ENCODE measurements at regions not wholly inside any gene's neighbourhood (a gene's known extent, or its start where the extent isn't known, plus 50 kb on each side); places are given as distances from the start of the nearest gene placed in this dataset.

- WGBS, 2 donors: 8 to 12% methylated on average over 12 of the region's 12 CpGs
- Histone ChIP-seq H3K36me3 (replicated peaks in 1 of 2; ENCODE audit: insufficient read depth in 1 of 2, low read depth in 2 of 2) (no peaks in the 10 kb centered on the region), H3K9me3 (no peaks in the 10 kb centered on the region), H3K27me3 (peaks cover 0 to 6% of the 10 kb centered on the region in 2 donors), H3K27ac (peak overlapping the region; percentile 50 to 71 (median 61)), H3K4me1 (peaks cover 56% of the 10 kb centered on the region), H3K4me3 (no peak overlapping the region)
- ATAC-seq (peak; percentile 68), DNase-seq (peak; percentile 45 to 51 (median 47))
- no peak for TF ChIP-seq POLR2A (IDR thresholded peaks at IDR 0.05)
- TF ChIP-seq, protein P1, sequence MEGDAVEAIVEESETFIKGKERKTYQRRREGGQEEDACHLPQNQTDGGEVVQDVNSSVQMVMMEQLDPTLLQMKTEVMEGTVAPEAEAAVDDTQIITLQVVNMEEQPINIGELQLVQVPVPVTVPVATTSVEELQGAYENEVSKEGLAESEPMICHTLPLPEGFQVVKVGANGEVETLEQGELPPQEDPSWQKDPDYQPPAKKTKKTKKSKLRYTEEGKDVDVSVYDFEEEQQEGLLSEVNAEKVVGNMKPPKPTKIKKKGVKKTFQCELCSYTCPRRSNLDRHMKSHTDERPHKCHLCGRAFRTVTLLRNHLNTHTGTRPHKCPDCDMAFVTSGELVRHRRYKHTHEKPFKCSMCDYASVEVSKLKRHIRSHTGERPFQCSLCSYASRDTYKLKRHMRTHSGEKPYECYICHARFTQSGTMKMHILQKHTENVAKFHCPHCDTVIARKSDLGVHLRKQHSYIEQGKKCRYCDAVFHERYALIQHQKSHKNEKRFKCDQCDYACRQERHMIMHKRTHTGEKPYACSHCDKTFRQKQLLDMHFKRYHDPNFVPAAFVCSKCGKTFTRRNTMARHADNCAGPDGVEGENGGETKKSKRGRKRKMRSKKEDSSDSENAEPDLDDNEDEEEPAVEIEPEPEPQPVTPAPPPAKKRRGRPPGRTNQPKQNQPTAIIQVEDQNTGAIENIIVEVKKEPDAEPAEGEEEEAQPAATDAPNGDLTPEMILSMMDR (IDR thresholded peaks at IDR 0.05): no peak
- intact Hi-C loops (cut with DNase I): no loop called here
Measured at GRCh38 chr18:22470248-22471235, 52.8 kb upstream of the CTAGE1 start.

- no peaks in the 10 kb centered on the region for H3K36me3 ChIP-seq (replicated peaks in 1 of 2; ENCODE audit: insufficient read depth in 1 of 2, low read depth in 2 of 2)
- ATAC-seq (peak; percentile 59), DNase-seq (peak; percentile 36 to 63 (median 52))
- no peak for TF ChIP-seq POLR2A (IDR thresholded peaks at IDR 0.05)
- TF ChIP-seq, protein P1 (IDR thresholded peaks at IDR 0.05): no peak
- no peak overlapping the region for H3K4me3 ChIP-seq
- 14 to 18% methylated on average over 8 of the region's 8 CpGs for WGBS, 2 donors
- H3K4me1 ChIP-seq: peaks cover 46% of the 10 kb centered on the region
- intact Hi-C loops (cut with DNase I): no loop called here
- no peaks in the 10 kb centered on the region for H3K9me3 ChIP-seq
- peaks cover 0 to 6% of the 10 kb centered on the region in 2 donors for H3K27me3 ChIP-seq
- H3K27ac ChIP-seq: peak overlapping the region in 3 of 4 donors; percentile 59 to 71 (median 63)
Measured at GRCh38 chr18:22471546-22472131, 53.9 kb upstream of the CTAGE1 start.

GRCh38 chr18:22473366-22473765 lies 55.7 kb upstream of the CTAGE1 start:
- no peak for ATAC-seq
- H3K36me3 ChIP-seq (replicated peaks in 1 of 2; ENCODE audit: insufficient read depth in 1 of 2, low read depth in 2 of 2): no peaks in the 10 kb centered on the region
- no peak for DNase-seq
- H3K27me3 ChIP-seq: peaks cover 0 to 6% of the 10 kb centered on the region in 2 donors
- TF ChIP-seq, protein P1 (IDR thresholded peaks at IDR 0.05): no peak
- TF ChIP-seq POLR2A (IDR thresholded peaks at IDR 0.05): no peak
- intact Hi-C loops (cut with DNase I): no loop called here
- H3K27ac ChIP-seq: no peak overlapping the region
- peaks cover 36% of the 10 kb centered on the region for H3K4me1 ChIP-seq
- WGBS, 2 donors: 48 to 49% methylated on average over 3 of the region's 3 CpGs
- no peak overlapping the region for H3K4me3 ChIP-seq
- no peaks in the 10 kb centered on the region for H3K9me3 ChIP-seq

DNA sequence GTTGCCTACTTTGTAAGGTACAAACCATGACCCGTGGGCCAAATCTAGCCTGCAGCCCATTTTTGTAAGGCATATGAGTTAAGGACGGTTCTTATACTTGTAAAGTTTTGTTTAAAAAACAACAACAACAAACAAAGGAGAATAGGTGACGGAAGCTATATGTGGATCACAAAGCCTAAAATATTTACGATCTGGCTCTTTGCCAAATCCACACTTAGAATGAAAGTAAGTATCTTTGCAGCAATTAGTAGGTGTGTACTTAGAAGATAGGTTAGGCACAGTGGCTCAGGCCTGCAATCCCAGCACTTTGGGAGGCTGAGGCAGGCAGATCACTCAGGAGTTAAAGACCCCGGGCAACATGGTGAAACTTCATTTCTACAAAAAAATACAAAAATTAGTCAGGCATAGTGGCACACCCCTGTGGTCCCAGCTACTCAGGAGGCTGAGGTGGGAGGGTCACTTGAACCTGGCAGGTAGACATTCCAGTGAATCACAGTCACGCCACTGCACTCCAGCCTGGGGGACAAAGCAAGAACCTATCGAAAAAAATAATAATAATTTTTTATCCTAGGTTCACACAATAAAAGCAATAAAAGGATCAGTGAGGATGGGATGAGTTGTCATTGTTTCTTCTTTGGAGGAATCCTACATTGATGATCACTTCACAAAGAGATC lies 57.8 kb upstream of the CTAGE1 start:
- H3K4me1 ChIP-seq: peaks cover 22% of the 10 kb centered on the region
- no peak overlapping the region for H3K4me3 ChIP-seq
- H3K27me3 ChIP-seq: peaks cover 0 to 6% of the 10 kb centered on the region in 2 donors
- WGBS, 2 donors: 77 to 81% methylated on average over 7 of the region's 7 CpGs
- no peak for ATAC-seq
- H3K9me3 ChIP-seq: no peaks in the 10 kb centered on the region
- TF ChIP-seq, protein P1 (IDR thresholded peaks at IDR 0.05): no peak
- TF ChIP-seq POLR2A (IDR thresholded peaks at IDR 0.05): no peak
- intact Hi-C loops (cut with DNase I): no loop called here
- no peak for DNase-seq
- H3K36me3 ChIP-seq (replicated peaks in 1 of 2; ENCODE audit: insufficient read depth in 1 of 2, low read depth in 2 of 2): no peaks in the 10 kb centered on the region
- H3K27ac ChIP-seq: no peak overlapping the region

All from body of pancreas (tissue), 4 donors.